ENCODE measurements at regions not wholly inside any gene's neighbourhood (a gene's known extent, or its start where the extent isn't known, plus 50 kb on each side); places are given as distances from the start of the nearest gene placed in this dataset.

DNA sequence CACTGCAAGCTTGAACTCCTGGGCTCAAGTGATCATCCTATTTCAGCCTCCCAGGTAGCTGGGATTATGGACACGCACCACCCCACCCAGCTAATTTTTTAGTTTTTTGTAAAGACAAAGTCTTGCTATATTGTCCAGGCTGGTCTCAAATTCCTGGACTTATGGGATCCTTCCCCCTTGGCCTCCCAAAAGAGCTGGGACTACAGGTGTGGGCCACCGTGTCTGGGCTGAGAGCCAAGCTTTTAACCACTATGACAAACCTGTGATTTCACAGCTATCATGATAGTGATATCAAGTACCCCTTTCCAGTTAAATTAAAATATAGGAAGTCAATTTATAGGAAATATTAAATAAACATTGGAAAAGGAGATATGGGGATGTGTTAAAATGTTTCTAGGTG lies 74.6 kb upstream of the IRX6 start:
- TF ChIP-seq, protein P1, sequence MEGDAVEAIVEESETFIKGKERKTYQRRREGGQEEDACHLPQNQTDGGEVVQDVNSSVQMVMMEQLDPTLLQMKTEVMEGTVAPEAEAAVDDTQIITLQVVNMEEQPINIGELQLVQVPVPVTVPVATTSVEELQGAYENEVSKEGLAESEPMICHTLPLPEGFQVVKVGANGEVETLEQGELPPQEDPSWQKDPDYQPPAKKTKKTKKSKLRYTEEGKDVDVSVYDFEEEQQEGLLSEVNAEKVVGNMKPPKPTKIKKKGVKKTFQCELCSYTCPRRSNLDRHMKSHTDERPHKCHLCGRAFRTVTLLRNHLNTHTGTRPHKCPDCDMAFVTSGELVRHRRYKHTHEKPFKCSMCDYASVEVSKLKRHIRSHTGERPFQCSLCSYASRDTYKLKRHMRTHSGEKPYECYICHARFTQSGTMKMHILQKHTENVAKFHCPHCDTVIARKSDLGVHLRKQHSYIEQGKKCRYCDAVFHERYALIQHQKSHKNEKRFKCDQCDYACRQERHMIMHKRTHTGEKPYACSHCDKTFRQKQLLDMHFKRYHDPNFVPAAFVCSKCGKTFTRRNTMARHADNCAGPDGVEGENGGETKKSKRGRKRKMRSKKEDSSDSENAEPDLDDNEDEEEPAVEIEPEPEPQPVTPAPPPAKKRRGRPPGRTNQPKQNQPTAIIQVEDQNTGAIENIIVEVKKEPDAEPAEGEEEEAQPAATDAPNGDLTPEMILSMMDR (IDR thresholded peaks at IDR 0.05) = no peak
- no peak for TF ChIP-seq POLR2A (IDR thresholded peaks at IDR 0.05)
